Erythroblast (primary cell): ENCODE measurements at regions not wholly inside any gene's neighbourhood (a gene's known extent, or its start where the extent isn't known, plus 50 kb on each side); places are given as distances from the start of the nearest gene placed in this dataset.

Source experiments
- GATA1 ChIP-seq: IDR thresholded peaks from 2 replicates; pipeline ENCODE4 v1.6.1; 2011; ENCODE audit warnings: low read depth, mild to moderate bottlenecking, control low read depth, low read length, moderate library complexity
- POLR2A ChIP-seq: IDR thresholded peaks from 2 replicates; pipeline ENCODE4 v1.6.1; 2011; ENCODE audit warnings: mild to moderate bottlenecking, low read length

- TF ChIP-seq POLR2A (no peak), GATA1 (no peak)
Observed at GRCh38 chr10:4457597-4457996, 368.4 kb upstream of the AKR1E2 start.
